Inflammatory macrophage (primary cell): ENCODE measurements at regions not wholly inside any gene's neighbourhood (a gene's known extent, or its start where the extent isn't known, plus 50 kb on each side); places are given as distances from the start of the nearest gene placed in this dataset.
A peak's percentile ranks its signal among the peaks of the same experiment; 100 is the strongest.

Source experiments
- DNase-seq, 2 donors: peaks; one replicate each; pipeline ENCODE4 v3.0.0-alpha.2; 2020 to 2022

- DNase-seq, result no peak
Observed at GRCh38 chr15:81987628-81988027, 58.2 kb downstream of the MEX3B start.

- no peak for DNase-seq
Observed at GRCh38 chr15:81983497-81983896, 62.3 kb downstream of the MEX3B start.

GRCh38 chr15:81982808-81983207 is 63.0 kb downstream of the MEX3B start:
- no peak for DNase-seq

- DNase-seq, result no peak
Observed at GRCh38 chr15:81981908-81982307, 63.9 kb downstream of the MEX3B start.

GRCh38 chr15:81977464-81977863 is 68.4 kb downstream of the MEX3B start:
- no peak for DNase-seq

GRCh38 chr15:81968691-81969090 is 77.1 kb downstream of the MEX3B start:
- no peak for DNase-seq

GRCh38 chr15:81966631-81967030 is 79.2 kb downstream of the MEX3B start:
- no peak for DNase-seq

- DNase-seq, result no peak
Observed at GRCh38 chr15:81962482-81962881, 83.3 kb downstream of the MEX3B start.

- no peak for DNase-seq
Observed at GRCh38 chr15:81959196-81959595, 86.6 kb downstream of the MEX3B start.

- DNase-seq, result no peak
Observed at GRCh38 chr15:81957698-81958097, 88.1 kb downstream of the MEX3B start.

GRCh38 chr15:81955382-81956062 is 90.3 kb downstream of the MEX3B start:
- no peak for DNase-seq

GRCh38 chr15:81954158-81954783 is 91.5 kb downstream of the MEX3B start:
- no peak for DNase-seq

- no peak for DNase-seq
Observed at GRCh38 chr15:81950841-81951414, 94.9 kb downstream of the MEX3B start.

GRCh38 chr15:81948751-81949150 is 97.1 kb downstream of the MEX3B start:
- peak; percentile 23 to 29 for DNase-seq

GRCh38 chr15:81948222-81948621 is 97.6 kb downstream of the MEX3B start:
- DNase-seq, result no peak

- peak in 1 of 2 donors; percentile 40 for DNase-seq
Observed at GRCh38 chr15:81947548-81947947, 98.3 kb downstream of the MEX3B start.

- DNase-seq, result no peak
Observed at GRCh38 chr15:81945014-81945615, 100.7 kb downstream of the MEX3B start.

GRCh38 chr15:81942655-81943195 is 103.1 kb downstream of the MEX3B start:
- DNase-seq, result no peak

- no peak for DNase-seq
Observed at GRCh38 chr15:81942157-81942556, 103.7 kb downstream of the MEX3B start.

GRCh38 chr15:81941479-81941878 is 104.3 kb downstream of the MEX3B start:
- no peak for DNase-seq

GRCh38 chr15:81940467-81941451 is 105.1 kb downstream of the MEX3B start:
- DNase-seq, result no peak
